K562 (cell line): ENCODE measurements at regions not wholly inside any gene's neighbourhood (a gene's known extent, or its start where the extent isn't known, plus 50 kb on each side); places are given as distances from the start of the nearest gene placed in this dataset.
"Not testable (repeated sequence)": the region's sequence is repeated elsewhere in the genome, so short reads cannot be mapped to it uniquely, and the experiment has no call there.

ENCODE experiments used
- CREB1 ChIP-seq, 2 experiments: sonication (generic) in 1 of 2; formaldehyde crosslinking in 1 of 2; IDR thresholded peaks; 2 replicates each; pipeline versions ENCODE4 v1.6.1 to v1.8.0; 2012 to 2022; ENCODE audit warnings: inconsistent platforms in 1 of 2, mild to moderate bottlenecking in 1 of 2, missing genetic modification reagents in 1 of 2, moderate library complexity in 1 of 2
- FOXJ3 ChIP-seq: sonication (generic); formaldehyde crosslinking; IDR thresholded peaks from 2 replicates; pipeline ENCODE4 v1.4.0; 2020; ENCODE audit warnings: mild to moderate bottlenecking, missing genetic modification reagents
- FOXK2 ChIP-seq, 2 experiments: fragments of 450-650 bp; IDR thresholded peaks in 1 of 2; conservative IDR thresholded peaks in 1 of 2; 2 replicates each; pipeline ENCODE4 v1.6.1; 2016; ENCODE audit warnings: low read depth in 2 of 2, mild to moderate bottlenecking in 1 of 2
- HIVEP1 ChIP-seq: fragments of 250-450 bp; sonication (Bioruptor Pico); IDR thresholded peaks from 2 replicates; pipeline ENCODE4 v1.4.0; 2020; ENCODE audit warnings: mild to moderate bottlenecking
- KAT8 ChIP-seq: fragments of 450-650 bp; IDR thresholded peaks from 2 replicates; pipeline ENCODE4 v1.6.1; 2016; ENCODE audit warnings: low read depth, mild to moderate bottlenecking
- POLR2A ChIP-seq: fragments of 450-650 bp; conservative IDR thresholded peaks from 2 replicates; pipeline ENCODE4 v1.6.1; 2016
- SRF ChIP-seq, 2 experiments: fragments of 250-450, 450-650 bp in 1 of 2; sonication (Bioruptor Pico) in 1 of 2; sonication (generic) in 1 of 2; formaldehyde crosslinking; IDR thresholded peaks; 2 replicates each; pipeline versions ENCODE4 v1.5.0 to v1.5.1; 2020 to 2022; ENCODE audit warnings: mild to moderate bottlenecking in 1 of 2, missing genetic modification reagents in 1 of 2
- ZNF24 ChIP-seq: fragments of 450-650 bp; IDR thresholded peaks from 2 replicates; pipeline ENCODE4 v1.6.1; 2016
- ZNF274 ChIP-seq: IDR thresholded peaks from 2 replicates; pipeline ENCODE4 v1.6.1; 2011; ENCODE audit warnings: low read depth, mild to moderate bottlenecking, low read length, moderate library complexity, borderline replicate concordance
- TF ChIP-seq, protein P1 (sequence below), 3 experiments: IDR thresholded peaks in 2 of 3; conservative IDR thresholded peaks in 1 of 3; 2 replicates each; pipeline ENCODE4 v1.5.1; 2011 to 2012; ENCODE audit warnings: low read length in 3 of 3, mild to moderate bottlenecking in 3 of 3, control low read depth in 2 of 3, improper control_type of control experiment in 1 of 3, inconsistent platforms in 1 of 3, low read depth in 1 of 3, mixed read lengths in 1 of 3, moderate library complexity in 1 of 3; ENCODE audit not compliant: insufficient read depth in 2 of 3
- TF ChIP-seq, protein P2 (sequence below): fragments of 450-650 bp; IDR thresholded peaks from 2 replicates; pipeline ENCODE4 v1.6.1; 2016; ENCODE audit warnings: borderline replicate concordance

GRCh38 chrX:41017785-41018184, 67.5 kb upstream of the USP9X start:
- TF ChIP-seq FOXK2 (conservative IDR thresholded peaks at IDR 0.05 in 1 of 2, IDR thresholded peaks at IDR 0.05 in 1 of 2; ENCODE audit: low read depth in 2 of 2); CREB1 (IDR thresholded peaks at IDR 0.05); CREB1 (CRISPR knock-in tag; IDR thresholded peaks at IDR 0.05); SRF (CRISPR knock-in tag; IDR thresholded peaks at IDR 0.05); POLR2A; HIVEP1; ZNF24; FOXJ3 (CRISPR knock-in tag); KAT8; ZNF274: not testable (repeated sequence)
- TF ChIP-seq, protein P1, sequence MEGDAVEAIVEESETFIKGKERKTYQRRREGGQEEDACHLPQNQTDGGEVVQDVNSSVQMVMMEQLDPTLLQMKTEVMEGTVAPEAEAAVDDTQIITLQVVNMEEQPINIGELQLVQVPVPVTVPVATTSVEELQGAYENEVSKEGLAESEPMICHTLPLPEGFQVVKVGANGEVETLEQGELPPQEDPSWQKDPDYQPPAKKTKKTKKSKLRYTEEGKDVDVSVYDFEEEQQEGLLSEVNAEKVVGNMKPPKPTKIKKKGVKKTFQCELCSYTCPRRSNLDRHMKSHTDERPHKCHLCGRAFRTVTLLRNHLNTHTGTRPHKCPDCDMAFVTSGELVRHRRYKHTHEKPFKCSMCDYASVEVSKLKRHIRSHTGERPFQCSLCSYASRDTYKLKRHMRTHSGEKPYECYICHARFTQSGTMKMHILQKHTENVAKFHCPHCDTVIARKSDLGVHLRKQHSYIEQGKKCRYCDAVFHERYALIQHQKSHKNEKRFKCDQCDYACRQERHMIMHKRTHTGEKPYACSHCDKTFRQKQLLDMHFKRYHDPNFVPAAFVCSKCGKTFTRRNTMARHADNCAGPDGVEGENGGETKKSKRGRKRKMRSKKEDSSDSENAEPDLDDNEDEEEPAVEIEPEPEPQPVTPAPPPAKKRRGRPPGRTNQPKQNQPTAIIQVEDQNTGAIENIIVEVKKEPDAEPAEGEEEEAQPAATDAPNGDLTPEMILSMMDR (IDR thresholded peaks at IDR 0.05 in 2 of 3, conservative IDR thresholded peaks at IDR 0.05 in 1 of 3; ENCODE audit: insufficient read depth in 2 of 3, low read depth in 1 of 3, low read length in 3 of 3), result not testable (repeated sequence)
- TF ChIP-seq, protein P2, sequence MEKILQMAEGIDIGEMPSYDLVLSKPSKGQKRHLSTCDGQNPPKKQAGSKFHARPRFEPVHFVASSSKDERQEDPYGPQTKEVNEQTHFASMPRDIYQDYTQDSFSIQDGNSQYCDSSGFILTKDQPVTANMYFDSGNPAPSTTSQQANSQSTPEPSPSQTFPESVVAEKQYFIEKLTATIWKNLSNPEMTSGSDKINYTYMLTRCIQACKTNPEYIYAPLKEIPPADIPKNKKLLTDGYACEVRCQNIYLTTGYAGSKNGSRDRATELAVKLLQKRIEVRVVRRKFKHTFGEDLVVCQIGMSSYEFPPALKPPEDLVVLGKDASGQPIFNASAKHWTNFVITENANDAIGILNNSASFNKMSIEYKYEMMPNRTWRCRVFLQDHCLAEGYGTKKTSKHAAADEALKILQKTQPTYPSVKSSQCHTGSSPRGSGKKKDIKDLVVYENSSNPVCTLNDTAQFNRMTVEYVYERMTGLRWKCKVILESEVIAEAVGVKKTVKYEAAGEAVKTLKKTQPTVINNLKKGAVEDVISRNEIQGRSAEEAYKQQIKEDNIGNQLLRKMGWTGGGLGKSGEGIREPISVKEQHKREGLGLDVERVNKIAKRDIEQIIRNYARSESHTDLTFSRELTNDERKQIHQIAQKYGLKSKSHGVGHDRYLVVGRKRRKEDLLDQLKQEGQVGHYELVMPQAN, result not testable (repeated sequence)
